Stomach (tissue), 4 donors: ENCODE measurements at regions not wholly inside any gene's neighbourhood (a gene's known extent, or its start where the extent isn't known, plus 50 kb on each side); places are given as distances from the start of the nearest gene placed in this dataset.

Source experiments
- CTCF ChIP-seq, 7 experiments: fragments of 450-650 bp in 4 of 7; fragments of 200-600 bp in 3 of 7; sonication (generic) in 3 of 7; IDR thresholded peaks; one replicate each; pipeline ENCODE4 v1.5.1; 2016 to 2019; ENCODE audit warnings: antibody characterized with exemption in 7 of 7, control low read depth in 2 of 7, mild to moderate bottlenecking in 1 of 7
- EP300 ChIP-seq: sonication (generic); formaldehyde crosslinking; IDR thresholded peaks from one replicate; pipeline ENCODE4 v1.6.1; 2017; ENCODE audit warnings: antibody characterized with exemption

GRCh38 chr1:90834886-90835660 is 118.0 kb upstream of the BARHL2 start:
- TF ChIP-seq CTCF (IDR thresholded peaks at IDR 0.05): no peak
- no peak for TF ChIP-seq EP300
